AG04449 (cell line): ENCODE measurements at regions not wholly inside any gene's neighbourhood (a gene's known extent, or its start where the extent isn't known, plus 50 kb on each side); places are given as distances from the start of the nearest gene placed in this dataset.

Experiments used
- CTCF ChIA-PET: fragments of 350-600 bp; formaldehyde crosslinking; extraction: SDS; loops from one replicate; lab custom pipeline; 2021; ENCODE audit warnings: antibody characterized with exemption; lab: Yijun Ruan, JAX
- POLR2A ChIA-PET: fragments of 400-600, 350-600 bp; formaldehyde crosslinking; extraction: SDS; loops from one replicate; lab custom pipeline; 2020; ENCODE audit warnings: antibody characterized with exemption, inconsistent platforms; lab: Yijun Ruan, JAX
- DNase-seq: peaks from one replicate; pipeline ENCODE4 v3.0.0-alpha.2; 2010; ENCODE audit warnings: low read depth, low spot score
- H3K4me3 ChIP-seq: 2 replicates; pipeline ENCODE4 v1.5.1; 2011; ENCODE audit warnings: low read depth, mild to moderate bottlenecking, control low read depth, low read length
- CTCF ChIP-seq: IDR thresholded peaks from one replicate; pipeline ENCODE4 v1.5.1; 2011; ENCODE audit warnings: mild to moderate bottlenecking, moderate library complexity, low read length, control low read depth, inconsistent platforms; ENCODE audit not compliant: insufficient read depth; ENCODE audit errors: missing control alignments

DNA sequence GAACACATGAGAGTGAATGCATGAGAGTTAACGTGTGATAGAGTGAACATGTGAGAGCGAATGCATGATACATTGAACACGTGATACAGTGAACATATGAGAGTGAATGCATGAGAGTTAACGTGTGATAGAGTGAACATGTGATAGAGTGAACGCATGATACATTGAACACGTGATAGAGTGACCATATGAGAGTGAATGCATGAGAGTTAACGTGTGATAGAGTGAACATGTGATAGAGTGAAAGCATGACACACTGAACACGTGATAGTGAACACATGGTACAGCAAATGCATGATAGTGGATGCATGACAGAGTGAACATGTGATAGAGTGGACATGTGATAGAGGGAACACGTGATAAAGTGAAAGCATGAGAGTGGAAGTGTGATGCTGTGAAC lies 517.9 kb downstream of the EIPR1 start:
- CTCF ChIA-PET: no interaction called here
- POLR2A ChIA-PET: no interaction called here
- no peak for TF ChIP-seq CTCF

DNA sequence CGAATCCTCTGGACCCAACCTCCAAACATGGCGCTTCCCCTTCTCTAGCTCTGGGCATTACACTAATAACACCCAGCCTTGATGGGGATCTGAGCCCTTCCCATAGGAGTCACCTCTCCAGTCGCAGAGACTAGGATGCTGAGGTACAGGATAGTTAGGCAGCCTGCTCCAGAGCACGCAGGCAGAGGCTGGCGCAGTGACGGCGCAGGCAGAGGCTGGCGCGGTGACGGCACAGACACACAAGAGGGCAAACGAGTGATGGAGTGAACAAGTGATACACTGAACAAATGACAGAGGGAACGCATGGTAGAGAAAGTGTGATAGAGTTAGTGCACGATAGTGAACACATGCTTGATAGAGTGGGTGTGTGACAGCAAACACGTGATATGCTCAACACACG lies 518.5 kb downstream of the EIPR1 start:
- POLR2A ChIA-PET: no interaction called here
- DNase-seq: no peak

More for the DNA sequence above, 517.9 kb downstream of the EIPR1 start:
- DNase-seq: no peak
- no peak overlapping the region for H3K4me3 ChIP-seq

DNA sequence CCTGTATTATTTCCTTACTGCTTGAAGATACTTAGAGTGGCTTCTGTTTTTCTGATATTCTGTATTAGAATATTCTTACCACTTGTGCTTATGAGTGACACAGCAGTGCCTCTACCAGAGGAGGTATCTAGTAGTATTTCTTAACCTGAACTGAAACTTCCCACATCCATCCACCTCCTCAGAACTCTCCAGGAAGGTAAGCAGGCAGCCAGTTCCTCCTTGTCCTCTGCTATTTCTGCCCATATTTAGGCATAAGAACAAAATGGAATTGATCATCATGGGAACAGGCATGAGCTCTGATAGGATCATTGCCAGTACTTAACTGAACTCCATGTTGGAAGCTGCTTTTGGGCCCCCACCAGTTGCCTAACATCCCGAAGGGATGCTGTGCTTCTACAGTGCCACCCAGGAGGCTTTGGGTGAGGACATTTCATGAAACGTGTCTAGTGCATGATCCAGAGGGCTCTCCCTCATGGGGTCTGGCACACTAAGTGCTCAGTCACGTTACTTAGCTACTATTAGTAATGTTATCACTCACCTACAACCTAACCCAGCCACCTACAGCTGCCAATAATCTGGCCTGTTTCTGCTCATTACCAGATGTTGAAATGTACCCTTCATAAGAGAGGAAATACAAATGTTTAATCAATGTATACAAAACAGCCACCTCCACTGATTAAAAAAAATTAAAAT lies 520.7 kb downstream of the EIPR1 start:
- H3K4me3 ChIP-seq: no peak overlapping the region
- no peak for TF ChIP-seq CTCF
- DNase-seq: no peak
- POLR2A ChIA-PET: no interaction called here
- CTCF ChIA-PET: no interaction called here

More for the DNA sequence above, 518.5 kb downstream of the EIPR1 start:
- no peak for TF ChIP-seq CTCF
- H3K4me3 ChIP-seq: no peak overlapping the region
- CTCF ChIA-PET: no interaction called here

GRCh38 chr2:2855297-2855696 lies 522.3 kb downstream of the EIPR1 start:
- no peak for DNase-seq
- ChIA-PET POLR2A (no interaction called here), CTCF (no interaction called here)
- TF ChIP-seq CTCF: no peak
- H3K4me3 ChIP-seq: no peak overlapping the region

DNA sequence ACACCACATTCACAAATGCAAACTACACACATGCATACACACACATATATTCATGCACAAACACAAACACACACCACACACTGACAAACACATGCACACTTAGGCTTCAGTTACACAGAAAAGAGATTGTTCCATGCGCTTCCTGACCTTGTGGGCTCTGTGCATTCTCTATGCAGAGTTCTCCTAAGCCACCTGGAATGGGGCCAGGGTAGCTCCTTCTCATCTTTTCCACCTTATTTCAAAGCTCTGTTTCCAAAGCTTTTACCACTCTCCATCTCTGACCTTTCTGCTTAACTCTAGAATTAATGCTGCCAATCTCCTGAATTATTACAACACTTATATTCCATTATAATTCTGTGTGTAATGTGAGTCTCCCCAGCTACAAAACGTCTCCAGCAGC lies 522.3 kb upstream of the MYT1L start:
- no peak for TF ChIP-seq CTCF
- DNase-seq: no peak
- no peak overlapping the region for H3K4me3 ChIP-seq
- ChIA-PET POLR2A (no interaction called here), CTCF (no interaction called here)

- no peak for TF ChIP-seq CTCF
- POLR2A ChIA-PET: no interaction called here
- H3K4me3 ChIP-seq: no peak overlapping the region
- CTCF ChIA-PET: no interaction called here
- DNase-seq: no peak
Observed at GRCh38 chr2:2851806-2852777, 521.0 kb upstream of the MYT1L start.
